GM23338 (cell line): ENCODE measurements at regions not wholly inside any gene's neighbourhood (a gene's known extent, or its start where the extent isn't known, plus 50 kb on each side); places are given as distances from the start of the nearest gene placed in this dataset.

Experiments
- ATAC-seq: fragments of 200-7000 bp; cut with Tn5 transposase; 3 replicates; pipeline ENCODE4 v1.9.1; 2020
- DNase-seq: peaks from one replicate; pipeline ENCODE4 v3.0.0-alpha.2; 2015; ENCODE audit warnings: low spot score
- H2AFZ ChIP-seq: fragments of 200-600 bp; sonication (generic); 2 replicates; pipeline ENCODE4 v1.8.0; 2016; ENCODE audit warnings: antibody characterized with exemption, mild to moderate bottlenecking, moderate library complexity
- H3F3A ChIP-seq: fragments of 200-600 bp; sonication (generic); replicated peaks from 2 replicates; pipeline ENCODE4 v1.8.0; 2017; ENCODE audit warnings: antibody characterized with exemption, mixed run types, low read depth
- H3K27ac ChIP-seq: fragments of 200-600 bp; sonication (generic); 2 replicates; pipeline ENCODE4 v1.6.1; 2016; ENCODE audit warnings: low read depth
- H3K27me3 ChIP-seq: fragments of 200-600 bp; sonication (generic); 2 replicates; pipeline ENCODE4 v1.8.0; 2016; ENCODE audit warnings: mild to moderate bottlenecking, mixed run types, moderate library complexity; ENCODE audit not compliant: insufficient read depth
- H3K36me3 ChIP-seq: fragments of 200-600 bp; sonication (generic); 2 replicates; pipeline ENCODE4 v1.8.0; 2016; ENCODE audit warnings: mild to moderate bottlenecking; ENCODE audit not compliant: insufficient read depth
- H3K4me1 ChIP-seq: fragments of 200-600 bp; sonication (generic); 2 replicates; pipeline ENCODE4 v1.8.0; 2016; ENCODE audit warnings: mild to moderate bottlenecking, moderate library complexity; ENCODE audit not compliant: insufficient read depth
- H3K4me2 ChIP-seq: fragments of 200-600 bp; sonication (generic); 2 replicates; pipeline ENCODE4 v1.7.1; 2017; ENCODE audit warnings: mixed run types
- H3K4me3 ChIP-seq: fragments of 200-600 bp; sonication (generic); 2 replicates; pipeline ENCODE4 v1.6.1; 2016; ENCODE audit warnings: mixed run types
- H3K79me2 ChIP-seq: fragments of 200-600 bp; sonication (generic); replicated peaks from 2 replicates; pipeline ENCODE4 v1.8.0; 2017; ENCODE audit warnings: mild to moderate bottlenecking; ENCODE audit not compliant: insufficient read depth
- H3K9me2 ChIP-seq: fragments of 200-600 bp; sonication (generic); 2 replicates; pipeline ENCODE4 v1.8.0; 2017; ENCODE audit not compliant: insufficient read depth
- H4K20me1 ChIP-seq: fragments of 200-600 bp; sonication (generic); replicated peaks from 2 replicates; pipeline ENCODE4 v1.8.0; 2017; ENCODE audit warnings: mild to moderate bottlenecking; ENCODE audit not compliant: insufficient read depth
- H3K27ac Mint-ChIP-seq: 2 replicates; pipeline ENCODE4 v1.8.0; 2020; ENCODE audit warnings: inconsistent platforms, mild to moderate bottlenecking, moderate library complexity, mixed read lengths
- H3K27me3 Mint-ChIP-seq: 3 replicates; pipeline ENCODE4 v1.8.0; 2022; ENCODE audit warnings: low read depth, mild to moderate bottlenecking, moderate library complexity, mixed read lengths, inconsistent platforms; ENCODE audit not compliant: insufficient read depth, poor library complexity
- H3K36me3 Mint-ChIP-seq: 3 replicates; pipeline ENCODE4 v1.8.0; 2021; ENCODE audit warnings: low read depth, mild to moderate bottlenecking, inconsistent platforms, moderate library complexity, mixed read lengths
- H3K4me1 Mint-ChIP-seq: 3 replicates; pipeline ENCODE4 v1.8.0; 2020; ENCODE audit warnings: mild to moderate bottlenecking, inconsistent platforms, mixed read lengths
- H3K4me3 Mint-ChIP-seq: 3 replicates; pipeline ENCODE4 v1.8.0; 2021; ENCODE audit warnings: moderate library complexity, mild to moderate bottlenecking, inconsistent platforms, mixed read lengths
- H3K9me3 Mint-ChIP-seq: 3 replicates; pipeline ENCODE4 v1.8.0; 2020; ENCODE audit warnings: moderate library complexity, mild to moderate bottlenecking, inconsistent platforms, mixed read lengths
- CREB1 ChIP-seq: fragments of 250-450 bp; sonication (Bioruptor Pico); IDR thresholded peaks from 2 replicates; pipeline ENCODE4 v1.5.0; 2020; ENCODE audit warnings: low read depth, mild to moderate bottlenecking, moderate library complexity
- EZH2 ChIP-seq: fragments of 200-600 bp; sonication (generic); IDR thresholded peaks from one replicate; pipeline ENCODE4 v1.8.0; 2017; ENCODE audit warnings: antibody characterized with exemption, mild to moderate bottlenecking, low read depth; ENCODE audit not compliant: unreplicated experiment
- EZH2phosphoT487 ChIP-seq: fragments of 200-600 bp; sonication (generic); IDR thresholded peaks from one replicate; pipeline ENCODE4 v1.8.1; 2018; ENCODE audit warnings: antibody characterized with exemption; ENCODE audit not compliant: unreplicated experiment
- NANOG ChIP-seq: IDR thresholded peaks from 2 replicates; pipeline ENCODE4 v1.6.1; 2016; ENCODE audit warnings: antibody characterized with exemption, borderline replicate concordance
- STAT1 ChIP-seq: IDR thresholded peaks from one replicate; pipeline ENCODE4 v1.6.1; 2016; ENCODE audit warnings: antibody characterized with exemption; ENCODE audit not compliant: unreplicated experiment
- ZNF331 ChIP-seq: fragments of 250-450 bp; sonication (Bioruptor Pico); IDR thresholded peaks from 2 replicates; pipeline ENCODE4 v1.5.0; 2020; ENCODE audit warnings: low read depth, mild to moderate bottlenecking, moderate library complexity
- TF ChIP-seq, protein P1 (sequence below), 2 experiments: fragments of 200-600 bp in 1 of 2; sonication (generic) in 1 of 2; conservative IDR thresholded peaks; 2 replicates each; pipeline versions ENCODE4 v1.5.1 to v1.6.1; 2016 to 2017; ENCODE audit warnings: antibody characterized with exemption in 2 of 2, low read depth in 2 of 2, mild to moderate bottlenecking in 2 of 2, moderate library complexity in 1 of 2
- TF ChIP-seq, protein P2 (sequence below): fragments of 250-450 bp; sonication (Bioruptor Pico); IDR thresholded peaks from 2 replicates; pipeline ENCODE4 v1.5.0; 2020; ENCODE audit warnings: mild to moderate bottlenecking, moderate library complexity
- TF ChIP-seq, protein P3 (sequence below): IDR thresholded peaks from one replicate; pipeline ENCODE4 v1.6.1; 2018; ENCODE audit warnings: antibody characterized with exemption; ENCODE audit not compliant: unreplicated experiment

DNA sequence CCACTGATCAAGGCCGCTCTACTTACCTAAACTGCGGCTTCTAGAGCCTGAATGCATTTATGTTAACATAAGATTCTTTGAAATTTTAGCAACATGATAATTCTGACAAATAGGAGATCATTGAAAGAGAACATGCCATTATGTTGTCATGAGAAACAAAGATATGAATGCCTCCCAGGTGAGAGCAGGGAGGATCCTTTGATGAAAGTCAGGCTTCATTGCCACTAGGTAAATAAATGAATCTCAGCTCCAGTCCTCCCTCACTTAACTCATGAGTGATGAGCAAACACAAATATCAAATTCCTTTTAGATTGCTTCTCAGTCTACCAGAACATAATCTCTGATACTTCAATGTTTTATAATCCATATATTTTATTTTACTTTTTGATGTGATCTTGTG, 463.2 kb upstream of the CDH7 start:
- Mint-ChIP-seq H3K4me3 (no peak overlapping the region), H3K27me3 (peaks cover 2% of the 10 kb centered on the region), H3K36me3 (no peaks in the 10 kb centered on the region), H3K27ac (no peak overlapping the region), H3K9me3 (no peaks in the 10 kb centered on the region; the same call in 2 of the 3 replicates), H3K4me1 (no peaks in the 10 kb centered on the region)
- Histone ChIP-seq H3K4me2 (no peak overlapping the region), H3K27ac (no peak overlapping the region), H3K9me2 (peaks cover 7% of the 10 kb centered on the region; the same call in 1 of the 2 replicates), H3K79me2 (no peaks in the 10 kb centered on the region), H3K4me1 (no peaks in the 10 kb centered on the region), H3K27me3 (no peaks in the 10 kb centered on the region), H3K4me3 (no peak overlapping the region), H2AFZ (no peak overlapping the region), H4K20me1 (no peaks in the 10 kb centered on the region), H3K36me3 (no peaks in the 10 kb centered on the region), H3F3A (no peaks in the 10 kb centered on the region)
- ATAC-seq (no peak), DNase-seq (no peak)
- no peak for TF ChIP-seq EZH2
- TF ChIP-seq, protein P1, sequence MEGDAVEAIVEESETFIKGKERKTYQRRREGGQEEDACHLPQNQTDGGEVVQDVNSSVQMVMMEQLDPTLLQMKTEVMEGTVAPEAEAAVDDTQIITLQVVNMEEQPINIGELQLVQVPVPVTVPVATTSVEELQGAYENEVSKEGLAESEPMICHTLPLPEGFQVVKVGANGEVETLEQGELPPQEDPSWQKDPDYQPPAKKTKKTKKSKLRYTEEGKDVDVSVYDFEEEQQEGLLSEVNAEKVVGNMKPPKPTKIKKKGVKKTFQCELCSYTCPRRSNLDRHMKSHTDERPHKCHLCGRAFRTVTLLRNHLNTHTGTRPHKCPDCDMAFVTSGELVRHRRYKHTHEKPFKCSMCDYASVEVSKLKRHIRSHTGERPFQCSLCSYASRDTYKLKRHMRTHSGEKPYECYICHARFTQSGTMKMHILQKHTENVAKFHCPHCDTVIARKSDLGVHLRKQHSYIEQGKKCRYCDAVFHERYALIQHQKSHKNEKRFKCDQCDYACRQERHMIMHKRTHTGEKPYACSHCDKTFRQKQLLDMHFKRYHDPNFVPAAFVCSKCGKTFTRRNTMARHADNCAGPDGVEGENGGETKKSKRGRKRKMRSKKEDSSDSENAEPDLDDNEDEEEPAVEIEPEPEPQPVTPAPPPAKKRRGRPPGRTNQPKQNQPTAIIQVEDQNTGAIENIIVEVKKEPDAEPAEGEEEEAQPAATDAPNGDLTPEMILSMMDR (conservative IDR thresholded peaks at IDR 0.05; ENCODE audit: low read depth in 2 of 2), result no peak
- TF ChIP-seq, protein P2, sequence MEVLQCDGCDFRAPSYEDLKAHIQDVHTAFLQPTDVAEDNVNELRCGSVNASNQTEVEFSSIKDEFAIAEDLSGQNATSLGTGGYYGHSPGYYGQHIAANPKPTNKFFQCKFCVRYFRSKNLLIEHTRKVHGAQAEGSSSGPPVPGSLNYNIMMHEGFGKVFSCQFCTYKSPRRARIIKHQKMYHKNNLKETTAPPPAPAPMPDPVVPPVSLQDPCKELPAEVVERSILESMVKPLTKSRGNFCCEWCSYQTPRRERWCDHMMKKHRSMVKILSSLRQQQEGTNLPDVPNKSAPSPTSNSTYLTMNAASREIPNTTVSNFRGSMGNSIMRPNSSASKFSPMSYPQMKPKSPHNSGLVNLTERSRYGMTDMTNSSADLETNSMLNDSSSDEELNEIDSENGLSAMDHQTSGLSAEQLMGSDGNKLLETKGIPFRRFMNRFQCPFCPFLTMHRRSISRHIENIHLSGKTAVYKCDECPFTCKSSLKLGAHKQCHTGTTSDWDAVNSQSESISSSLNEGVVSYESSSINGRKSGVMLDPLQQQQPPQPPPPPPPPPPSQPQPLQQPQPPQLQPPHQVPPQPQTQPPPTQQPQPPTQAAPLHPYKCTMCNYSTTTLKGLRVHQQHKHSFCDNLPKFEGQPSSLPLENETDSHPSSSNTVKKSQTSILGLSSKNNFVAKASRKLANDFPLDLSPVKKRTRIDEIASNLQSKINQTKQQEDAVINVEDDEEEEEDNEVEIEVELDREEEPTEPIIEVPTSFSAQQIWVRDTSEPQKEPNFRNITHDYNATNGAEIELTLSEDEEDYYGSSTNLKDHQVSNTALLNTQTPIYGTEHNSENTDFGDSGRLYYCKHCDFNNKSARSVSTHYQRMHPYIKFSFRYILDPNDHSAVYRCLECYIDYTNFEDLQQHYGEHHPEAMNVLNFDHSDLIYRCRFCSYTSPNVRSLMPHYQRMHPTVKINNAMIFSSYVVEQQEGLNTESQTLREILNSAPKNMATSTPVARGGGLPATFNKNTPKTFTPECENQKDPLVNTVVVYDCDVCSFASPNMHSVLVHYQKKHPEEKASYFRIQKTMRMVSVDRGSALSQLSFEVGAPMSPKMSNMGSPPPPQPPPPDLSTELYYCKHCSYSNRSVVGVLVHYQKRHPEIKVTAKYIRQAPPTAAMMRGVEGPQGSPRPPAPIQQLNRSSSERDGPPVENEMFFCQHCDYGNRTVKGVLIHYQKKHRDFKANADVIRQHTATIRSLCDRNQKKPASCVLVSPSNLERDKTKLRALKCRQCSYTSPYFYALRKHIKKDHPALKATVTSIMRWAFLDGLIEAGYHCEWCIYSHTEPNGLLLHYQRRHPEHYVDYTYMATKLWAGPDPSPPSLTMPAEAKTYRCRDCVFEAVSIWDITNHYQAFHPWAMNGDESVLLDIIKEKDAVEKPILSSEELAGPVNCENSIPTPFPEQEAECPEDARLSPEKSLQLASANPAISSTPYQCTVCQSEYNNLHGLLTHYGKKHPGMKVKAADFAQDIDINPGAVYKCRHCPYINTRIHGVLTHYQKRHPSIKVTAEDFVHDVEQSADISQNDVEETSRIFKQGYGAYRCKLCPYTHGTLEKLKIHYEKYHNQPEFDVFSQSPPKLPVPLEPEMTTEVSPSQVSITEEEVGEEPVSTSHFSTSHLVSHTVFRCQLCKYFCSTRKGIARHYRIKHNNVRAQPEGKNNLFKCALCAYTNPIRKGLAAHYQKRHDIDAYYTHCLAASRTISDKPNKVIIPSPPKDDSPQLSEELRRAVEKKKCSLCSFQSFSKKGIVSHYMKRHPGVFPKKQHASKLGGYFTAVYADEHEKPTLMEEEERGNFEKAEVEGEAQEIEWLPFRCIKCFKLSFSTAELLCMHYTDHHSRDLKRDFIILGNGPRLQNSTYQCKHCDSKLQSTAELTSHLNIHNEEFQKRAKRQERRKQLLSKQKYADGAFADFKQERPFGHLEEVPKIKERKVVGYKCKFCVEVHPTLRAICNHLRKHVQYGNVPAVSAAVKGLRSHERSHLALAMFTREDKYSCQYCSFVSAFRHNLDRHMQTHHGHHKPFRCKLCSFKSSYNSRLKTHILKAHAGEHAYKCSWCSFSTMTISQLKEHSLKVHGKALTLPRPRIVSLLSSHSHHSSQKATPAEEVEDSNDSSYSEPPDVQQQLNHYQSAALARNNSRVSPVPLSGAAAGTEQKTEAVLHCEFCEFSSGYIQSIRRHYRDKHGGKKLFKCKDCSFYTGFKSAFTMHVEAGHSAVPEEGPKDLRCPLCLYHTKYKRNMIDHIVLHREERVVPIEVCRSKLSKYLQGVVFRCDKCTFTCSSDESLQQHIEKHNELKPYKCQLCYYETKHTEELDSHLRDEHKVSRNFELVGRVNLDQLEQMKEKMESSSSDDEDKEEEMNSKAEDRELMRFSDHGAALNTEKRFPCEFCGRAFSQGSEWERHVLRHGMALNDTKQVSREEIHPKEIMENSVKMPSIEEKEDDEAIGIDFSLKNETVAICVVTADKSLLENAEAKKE (CRISPR knock-in tag), result no peak
- TF ChIP-seq STAT1, result no peak
- no peak for TF ChIP-seq NANOG
- no peak for TF ChIP-seq EZH2phosphoT487
- TF ChIP-seq ZNF331 (CRISPR knock-in tag), result no peak
- TF ChIP-seq, protein P3, sequence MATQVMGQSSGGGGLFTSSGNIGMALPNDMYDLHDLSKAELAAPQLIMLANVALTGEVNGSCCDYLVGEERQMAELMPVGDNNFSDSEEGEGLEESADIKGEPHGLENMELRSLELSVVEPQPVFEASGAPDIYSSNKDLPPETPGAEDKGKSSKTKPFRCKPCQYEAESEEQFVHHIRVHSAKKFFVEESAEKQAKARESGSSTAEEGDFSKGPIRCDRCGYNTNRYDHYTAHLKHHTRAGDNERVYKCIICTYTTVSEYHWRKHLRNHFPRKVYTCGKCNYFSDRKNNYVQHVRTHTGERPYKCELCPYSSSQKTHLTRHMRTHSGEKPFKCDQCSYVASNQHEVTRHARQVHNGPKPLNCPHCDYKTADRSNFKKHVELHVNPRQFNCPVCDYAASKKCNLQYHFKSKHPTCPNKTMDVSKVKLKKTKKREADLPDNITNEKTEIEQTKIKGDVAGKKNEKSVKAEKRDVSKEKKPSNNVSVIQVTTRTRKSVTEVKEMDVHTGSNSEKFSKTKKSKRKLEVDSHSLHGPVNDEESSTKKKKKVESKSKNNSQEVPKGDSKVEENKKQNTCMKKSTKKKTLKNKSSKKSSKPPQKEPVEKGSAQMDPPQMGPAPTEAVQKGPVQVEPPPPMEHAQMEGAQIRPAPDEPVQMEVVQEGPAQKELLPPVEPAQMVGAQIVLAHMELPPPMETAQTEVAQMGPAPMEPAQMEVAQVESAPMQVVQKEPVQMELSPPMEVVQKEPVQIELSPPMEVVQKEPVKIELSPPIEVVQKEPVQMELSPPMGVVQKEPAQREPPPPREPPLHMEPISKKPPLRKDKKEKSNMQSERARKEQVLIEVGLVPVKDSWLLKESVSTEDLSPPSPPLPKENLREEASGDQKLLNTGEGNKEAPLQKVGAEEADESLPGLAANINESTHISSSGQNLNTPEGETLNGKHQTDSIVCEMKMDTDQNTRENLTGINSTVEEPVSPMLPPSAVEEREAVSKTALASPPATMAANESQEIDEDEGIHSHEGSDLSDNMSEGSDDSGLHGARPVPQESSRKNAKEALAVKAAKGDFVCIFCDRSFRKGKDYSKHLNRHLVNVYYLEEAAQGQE, result no peak
- TF ChIP-seq CREB1 (CRISPR knock-in tag), result no peak
